Adrenal gland (tissue), 5 donors: ENCODE measurements at regions not wholly inside any gene's neighbourhood (a gene's known extent, or its start where the extent isn't known, plus 50 kb on each side); places are given as distances from the start of the nearest gene placed in this dataset.

Source experiments
- CTCF ChIP-seq, 6 experiments: fragments of 450-650 bp in 4 of 6; fragments of 200-600 bp in 2 of 6; sonication (generic) in 1 of 6; IDR thresholded peaks; 1 replicate in 5 of 6; 2 replicates in 1 of 6; pipeline versions ENCODE4 v1.5.1 to v1.8.0; 2016 to 2021; ENCODE audit warnings: antibody characterized with exemption in 6 of 6, mild to moderate bottlenecking in 2 of 6, moderate library complexity in 1 of 6
- POLR2A ChIP-seq, 2 donors: fragments of 450-650 bp; IDR thresholded peaks; one replicate each; pipeline ENCODE4 v1.6.1; 2017; ENCODE audit warnings: antibody characterized with exemption in 2 of 2, mild to moderate bottlenecking in 2 of 2, moderate library complexity in 1 of 2
- donor health status: DM: no; HTN: no; CAD: no.

- TF ChIP-seq CTCF (IDR thresholded peaks at IDR 0.05) (no peak), POLR2A (IDR thresholded peaks at IDR 0.05) (no peak)
Measured at GRCh38 chr1:223033658-223034057, 109.4 kb downstream of the TLR5 start.
